HEK293 (cell line): ENCODE measurements at regions not wholly inside any gene's neighbourhood (a gene's known extent, or its start where the extent isn't known, plus 50 kb on each side); places are given as distances from the start of the nearest gene placed in this dataset.

Experiments used
- GLIS1 ChIP-seq: fragments of 450-650 bp; formaldehyde crosslinking; IDR thresholded peaks from 2 replicates; pipeline ENCODE4 v1.5.1; 2016; ENCODE audit warnings: missing biosample characterization, missing genetic modification characterization
- HOXA7 ChIP-seq: sonication (generic); formaldehyde crosslinking; IDR thresholded peaks from 2 replicates; pipeline ENCODE4 v1.8.1; 2022; ENCODE audit warnings: missing genetic modification reagents, borderline replicate concordance
- ZNF274 ChIP-seq, 2 experiments: fragments of 200-500 bp in 1 of 2; fragments of 450-650 bp in 1 of 2; sonication (Bioruptor generic) in 1 of 2; formaldehyde crosslinking in 1 of 2; IDR thresholded peaks; 2 replicates each; pipeline versions ENCODE4 v1.5.1 to v1.6.1; 2014 to 2016; ENCODE audit warnings: borderline replicate concordance in 1 of 2, inconsistent platforms in 1 of 2, low read length in 1 of 2, missing biosample characterization in 1 of 2, missing genetic modification characterization in 1 of 2
- ZNF670 ChIP-seq: fragments of 450-650 bp; formaldehyde crosslinking; IDR thresholded peaks from 2 replicates; pipeline ENCODE4 v1.5.1; 2016; ENCODE audit warnings: missing biosample characterization, missing genetic modification characterization, low read depth
- TF ChIP-seq, protein P1 (sequence below): fragments of 450-650 bp; formaldehyde crosslinking; IDR thresholded peaks from 2 replicates; pipeline ENCODE4 v1.5.1; 2016; ENCODE audit warnings: missing biosample characterization, missing genetic modification characterization

DNA sequence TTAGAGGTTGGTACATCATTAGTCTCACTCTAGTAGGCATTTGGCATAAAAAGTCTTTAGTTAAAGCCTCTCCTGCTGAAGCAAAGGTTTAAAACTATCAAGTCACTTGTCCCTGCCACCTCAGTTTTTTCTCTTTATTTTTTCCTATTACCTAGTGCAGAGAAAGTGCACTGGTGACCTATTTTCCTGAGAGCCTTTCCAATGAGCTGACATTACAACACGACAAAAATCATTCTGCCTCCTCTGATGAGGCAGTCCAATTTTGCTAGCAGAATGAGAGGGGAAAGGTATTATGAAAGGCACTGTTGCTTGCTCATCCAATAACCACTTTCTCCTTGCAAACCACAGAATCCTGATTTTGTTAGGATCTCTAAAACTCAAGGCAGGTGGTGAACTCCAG is 73.3 kb upstream of the SGK1 start:
- TF ChIP-seq ZNF274 (IDR thresholded peaks at IDR 0.05; ENCODE audit: low read length) (no peak), ZNF274 (tag by site-specific recombination; IDR thresholded peaks at IDR 0.05; ENCODE audit: borderline replicate concordance) (no peak), ZNF670 (tag by site-specific recombination) (no peak), HOXA7 (CRISPR knock-in tag) (no peak), GLIS1 (no peak)
- TF ChIP-seq, protein P1, sequence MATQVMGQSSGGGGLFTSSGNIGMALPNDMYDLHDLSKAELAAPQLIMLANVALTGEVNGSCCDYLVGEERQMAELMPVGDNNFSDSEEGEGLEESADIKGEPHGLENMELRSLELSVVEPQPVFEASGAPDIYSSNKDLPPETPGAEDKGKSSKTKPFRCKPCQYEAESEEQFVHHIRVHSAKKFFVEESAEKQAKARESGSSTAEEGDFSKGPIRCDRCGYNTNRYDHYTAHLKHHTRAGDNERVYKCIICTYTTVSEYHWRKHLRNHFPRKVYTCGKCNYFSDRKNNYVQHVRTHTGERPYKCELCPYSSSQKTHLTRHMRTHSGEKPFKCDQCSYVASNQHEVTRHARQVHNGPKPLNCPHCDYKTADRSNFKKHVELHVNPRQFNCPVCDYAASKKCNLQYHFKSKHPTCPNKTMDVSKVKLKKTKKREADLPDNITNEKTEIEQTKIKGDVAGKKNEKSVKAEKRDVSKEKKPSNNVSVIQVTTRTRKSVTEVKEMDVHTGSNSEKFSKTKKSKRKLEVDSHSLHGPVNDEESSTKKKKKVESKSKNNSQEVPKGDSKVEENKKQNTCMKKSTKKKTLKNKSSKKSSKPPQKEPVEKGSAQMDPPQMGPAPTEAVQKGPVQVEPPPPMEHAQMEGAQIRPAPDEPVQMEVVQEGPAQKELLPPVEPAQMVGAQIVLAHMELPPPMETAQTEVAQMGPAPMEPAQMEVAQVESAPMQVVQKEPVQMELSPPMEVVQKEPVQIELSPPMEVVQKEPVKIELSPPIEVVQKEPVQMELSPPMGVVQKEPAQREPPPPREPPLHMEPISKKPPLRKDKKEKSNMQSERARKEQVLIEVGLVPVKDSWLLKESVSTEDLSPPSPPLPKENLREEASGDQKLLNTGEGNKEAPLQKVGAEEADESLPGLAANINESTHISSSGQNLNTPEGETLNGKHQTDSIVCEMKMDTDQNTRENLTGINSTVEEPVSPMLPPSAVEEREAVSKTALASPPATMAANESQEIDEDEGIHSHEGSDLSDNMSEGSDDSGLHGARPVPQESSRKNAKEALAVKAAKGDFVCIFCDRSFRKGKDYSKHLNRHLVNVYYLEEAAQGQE (tag by site-specific recombination) = no peak
